Kidney glomerular epithelial cell (primary cell): ENCODE measurements at regions not wholly inside any gene's neighbourhood (a gene's known extent, or its start where the extent isn't known, plus 50 kb on each side); places are given as distances from the start of the nearest gene placed in this dataset.
A peak's percentile ranks its signal among the peaks of the same experiment; 100 is the strongest.
"Not testable (repeated sequence)": the region's sequence is repeated elsewhere in the genome, so short reads cannot be mapped to it uniquely, and the experiment has no call there.

Source experiments
- DNase-seq: peaks from one replicate; lab custom pipeline; 2025; lab: John Stamatoyannopoulos, UW

GRCh38 chr9:95581900-95582299 lies 65.1 kb upstream of the PTCH1 start:
- DNase-seq = no peak

- peak; percentile 10 for DNase-seq
Measured at GRCh38 chr9:95580812-95581761, 64.3 kb upstream of the PTCH1 start.

DNA sequence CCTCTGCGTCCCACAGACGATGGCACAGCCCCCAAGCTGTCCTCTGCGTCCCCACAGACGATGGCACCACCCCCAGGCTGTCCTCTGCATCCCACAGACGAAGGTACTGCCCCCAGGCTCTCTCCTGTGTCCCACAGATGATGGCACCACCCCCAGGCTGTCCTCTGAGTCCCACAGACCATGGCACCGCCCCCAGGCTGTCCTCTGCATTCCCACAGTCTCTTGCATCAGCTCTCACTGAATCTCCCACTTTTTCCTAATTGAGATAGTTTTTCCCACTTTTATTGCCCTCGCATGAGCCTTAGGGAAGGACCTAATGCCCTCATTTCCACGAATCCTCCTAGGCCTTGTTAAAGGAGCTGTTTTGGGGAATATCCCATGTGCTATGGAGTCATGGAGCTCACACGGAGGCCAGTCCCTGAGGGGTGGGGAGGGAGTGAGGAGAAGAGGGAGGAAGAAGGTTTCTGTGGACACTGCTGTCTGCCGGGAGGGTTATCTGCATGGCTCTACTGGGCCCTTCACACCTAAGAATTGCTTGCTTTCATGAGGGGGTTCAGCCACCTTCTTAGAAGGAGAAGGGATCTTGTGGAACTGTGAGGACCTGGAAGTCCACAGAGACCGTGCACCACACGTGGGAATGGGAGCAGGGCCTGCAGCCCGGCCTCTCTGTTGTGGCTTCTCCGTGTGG lies 58.2 kb upstream of the PTCH1 start:
- DNase-seq = no peak

GRCh38 chr9:95574176-95574575 lies 57.4 kb upstream of the PTCH1 start:
- no peak for DNase-seq

DNA sequence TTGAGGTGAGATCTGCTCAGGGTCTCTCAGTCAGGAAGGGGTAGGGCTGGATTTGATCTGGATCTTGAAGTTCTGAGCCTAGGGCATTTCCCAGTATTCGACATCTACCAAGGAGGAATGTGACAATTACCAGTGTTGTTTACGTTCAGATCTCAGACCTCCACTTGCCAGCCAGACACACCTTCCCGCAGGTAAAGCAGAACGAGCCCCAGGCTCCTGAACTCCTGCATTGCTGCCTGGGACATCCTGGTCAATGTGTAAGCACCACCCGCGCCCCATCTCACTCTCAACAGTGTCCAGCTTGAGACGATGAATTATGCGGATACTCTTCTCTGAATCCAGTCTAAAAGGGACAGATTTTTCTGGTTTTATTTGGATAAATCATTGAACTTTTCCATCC lies 56.7 kb upstream of the PTCH1 start:
- no peak for DNase-seq

DNA sequence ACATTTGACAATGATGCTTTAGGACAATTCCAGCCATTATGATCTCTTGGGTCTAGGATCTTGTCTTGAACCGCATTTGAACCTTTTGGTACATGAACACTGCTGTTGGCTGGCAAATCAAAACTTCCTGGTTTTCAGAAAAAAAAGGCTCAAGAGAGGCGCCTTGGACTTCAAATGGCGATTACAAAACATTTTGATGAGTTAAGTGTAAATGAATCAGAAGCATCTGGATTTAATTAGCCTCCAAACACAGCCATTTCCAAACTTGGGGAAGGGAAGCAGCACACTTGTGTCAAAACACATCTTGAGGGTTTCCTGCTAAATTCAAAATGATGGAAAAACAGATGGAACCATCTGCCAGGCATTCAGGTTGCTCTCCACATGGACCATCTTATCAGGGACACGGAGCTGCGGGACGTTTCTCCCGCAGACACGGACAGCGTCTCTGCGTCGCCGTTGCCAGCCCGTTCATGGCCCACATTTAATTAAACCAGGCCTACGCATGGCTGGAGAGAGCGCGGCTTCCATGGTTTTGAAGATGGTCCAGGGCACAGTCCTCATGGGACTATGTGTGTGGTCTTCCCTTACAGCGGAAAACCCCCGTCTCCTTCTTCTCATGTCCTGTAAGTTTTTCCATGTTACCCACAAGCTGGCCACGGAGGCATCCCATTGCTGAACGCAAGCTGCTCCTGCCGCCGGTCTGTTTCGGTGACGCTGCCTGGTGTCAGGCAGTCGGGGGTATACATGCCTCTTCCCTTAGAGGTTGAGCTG lies 55.8 kb upstream of the PTCH1 start:
- DNase-seq = no peak

DNA sequence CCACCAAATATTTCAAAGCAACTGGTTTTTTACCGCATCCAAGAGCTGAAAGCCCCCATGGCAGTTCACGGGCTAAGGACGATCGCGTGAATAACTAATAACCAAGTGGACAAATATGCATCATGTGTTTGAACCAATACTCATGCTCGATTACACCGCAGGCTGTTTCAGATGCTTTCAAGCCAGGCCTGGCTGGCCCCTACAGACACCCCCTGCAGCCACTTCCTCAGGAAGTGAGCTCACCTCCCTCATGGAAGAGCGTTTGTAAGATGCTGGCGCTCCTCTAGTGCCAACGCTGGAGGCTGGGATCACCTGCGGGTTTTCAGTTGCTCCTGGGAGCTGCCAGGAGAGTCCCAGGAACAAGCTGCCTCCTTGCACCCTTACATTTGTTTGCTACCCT lies 53.9 kb upstream of the PTCH1 start:
- no peak for DNase-seq

DNA sequence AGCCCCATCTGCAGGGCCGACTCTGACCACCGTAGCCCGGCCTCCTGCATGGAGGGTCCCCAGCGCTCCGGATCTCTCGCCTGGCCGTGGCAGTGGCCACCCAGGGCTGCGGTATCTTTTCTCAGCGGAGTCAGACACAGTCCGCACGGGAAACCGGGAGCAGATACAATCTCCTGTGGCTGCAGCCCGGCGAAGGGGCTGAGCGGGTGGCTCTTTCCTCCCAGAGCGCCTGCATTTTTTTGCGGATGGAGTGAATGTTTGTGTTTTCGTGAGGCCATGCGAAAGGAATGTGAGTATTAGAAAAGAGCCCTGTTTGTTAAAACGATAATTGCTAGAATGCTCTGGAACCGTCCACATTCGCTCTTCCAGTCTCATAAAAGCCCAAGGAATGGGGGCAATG lies 53.4 kb upstream of the PTCH1 start:
- peak; percentile 4 for DNase-seq

DNA sequence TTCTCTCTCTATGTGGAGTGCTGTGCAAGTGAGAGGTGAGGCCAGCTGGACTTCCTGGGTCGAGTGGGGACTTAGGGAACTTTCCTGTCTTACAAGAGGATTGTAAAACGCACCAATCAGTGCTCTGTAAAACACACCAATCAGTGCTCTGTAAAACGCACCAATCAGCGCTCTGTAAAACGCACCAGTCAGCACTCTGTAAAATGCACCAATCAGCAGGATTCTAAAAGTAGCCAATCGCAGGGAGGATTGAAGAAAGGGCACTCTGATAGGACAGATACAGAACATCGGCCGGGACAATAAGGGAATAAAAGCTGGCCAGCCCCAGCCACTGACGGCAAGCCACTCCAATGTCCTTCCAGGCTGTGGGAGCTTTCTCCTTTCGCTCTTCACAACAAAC lies 52.0 kb upstream of the PTCH1 start:
- DNase-seq = not testable (repeated sequence)
